ENCODE measurements at regions not wholly inside any gene's neighbourhood (a gene's known extent, or its start where the extent isn't known, plus 50 kb on each side); places are given as distances from the start of the nearest gene placed in this dataset.

- DNase-seq = no peak
These were observed 359.3 kb upstream of the TSHZ3 start for GRCh38 chr19:31708520-31708919.

GRCh38 chr19:31709476-31709875, 360.2 kb upstream of the TSHZ3 start:
- no peak for DNase-seq

- DNase-seq = peak; percentile 51 to 61
These were observed 366.2 kb upstream of the TSHZ3 start for GRCh38 chr19:31715249-31715945.

GRCh38 chr19:31716826-31717225, 367.6 kb upstream of the TSHZ3 start:
- DNase-seq = no peak

GRCh38 chr19:31717269-31717923, 368.2 kb upstream of the TSHZ3 start:
- DNase-seq = no peak

GRCh38 chr19:31718032-31718431, 368.8 kb upstream of the TSHZ3 start:
- DNase-seq = no peak

- no peak for DNase-seq
These were observed 369.7 kb upstream of the TSHZ3 start for GRCh38 chr19:31718898-31719297.

- DNase-seq = no peak
These were observed 373.9 kb upstream of the TSHZ3 start for GRCh38 chr19:31723101-31723500.

- DNase-seq = no peak
These were observed 375.8 kb upstream of the TSHZ3 start for GRCh38 chr19:31725051-31725450.

GRCh38 chr19:31727536-31727935, 378.3 kb upstream of the TSHZ3 start:
- no peak for DNase-seq

- DNase-seq = no peak
These were observed 381.0 kb upstream of the TSHZ3 start for GRCh38 chr19:31730270-31730669.

- no peak for DNase-seq
These were observed 384.4 kb upstream of the TSHZ3 start for GRCh38 chr19:31733591-31733990.

- no peak for DNase-seq
These were observed 393.0 kb upstream of the TSHZ3 start for GRCh38 chr19:31742249-31742648.

- DNase-seq = no peak
These were observed 396.5 kb upstream of the TSHZ3 start for GRCh38 chr19:31745731-31746130.

GRCh38 chr19:31749231-31749630, 400.0 kb upstream of the TSHZ3 start:
- DNase-seq = no peak

GRCh38 chr19:31759359-31759758, 410.1 kb upstream of the TSHZ3 start:
- DNase-seq = no peak

GRCh38 chr19:31761281-31761913, 412.2 kb upstream of the TSHZ3 start:
- DNase-seq = no peak

- DNase-seq = peak in 1 of 2 donors; percentile 14
These were observed 421.0 kb upstream of the TSHZ3 start for GRCh38 chr19:31770223-31770622.

GRCh38 chr19:31772915-31773314, 423.7 kb upstream of the TSHZ3 start:
- no peak for DNase-seq

GRCh38 chr19:31781542-31781941, 432.3 kb upstream of the TSHZ3 start:
- DNase-seq = no peak

- DNase-seq = no peak
These were observed 434.4 kb upstream of the TSHZ3 start for GRCh38 chr19:31783592-31783991.

GRCh38 chr19:31784671-31785101, 435.4 kb upstream of the TSHZ3 start:
- DNase-seq = peak in 1 of 2 donors; percentile 20

- DNase-seq = no peak
These were observed 452.4 kb upstream of the TSHZ3 start for GRCh38 chr19:31801611-31802010.

All from right lung (tissue), 2 donors.